ENCODE measurements at regions not wholly inside any gene's neighbourhood (a gene's known extent, or its start where the extent isn't known, plus 50 kb on each side); places are given as distances from the start of the nearest gene placed in this dataset.

DNA sequence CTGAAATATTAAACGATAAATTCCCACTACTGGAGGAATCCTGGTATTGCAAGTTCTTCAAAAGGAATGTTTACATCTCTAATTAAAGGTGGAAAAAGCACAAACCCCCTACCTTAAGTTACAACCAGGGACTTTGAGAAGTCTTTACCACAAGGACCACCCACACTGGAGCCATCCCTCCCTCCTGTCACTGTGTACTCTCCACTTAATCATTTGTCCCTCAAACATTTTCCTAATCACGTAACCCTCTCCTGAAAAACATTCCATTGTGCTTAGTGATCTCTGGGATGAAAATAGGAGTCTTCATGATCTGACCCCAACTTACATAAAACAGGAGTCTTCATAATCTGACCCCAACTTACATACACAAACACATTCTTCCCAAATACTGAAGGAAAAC is 85.7 kb downstream of the SUCLG1 start:
- TF ChIP-seq, protein P1, sequence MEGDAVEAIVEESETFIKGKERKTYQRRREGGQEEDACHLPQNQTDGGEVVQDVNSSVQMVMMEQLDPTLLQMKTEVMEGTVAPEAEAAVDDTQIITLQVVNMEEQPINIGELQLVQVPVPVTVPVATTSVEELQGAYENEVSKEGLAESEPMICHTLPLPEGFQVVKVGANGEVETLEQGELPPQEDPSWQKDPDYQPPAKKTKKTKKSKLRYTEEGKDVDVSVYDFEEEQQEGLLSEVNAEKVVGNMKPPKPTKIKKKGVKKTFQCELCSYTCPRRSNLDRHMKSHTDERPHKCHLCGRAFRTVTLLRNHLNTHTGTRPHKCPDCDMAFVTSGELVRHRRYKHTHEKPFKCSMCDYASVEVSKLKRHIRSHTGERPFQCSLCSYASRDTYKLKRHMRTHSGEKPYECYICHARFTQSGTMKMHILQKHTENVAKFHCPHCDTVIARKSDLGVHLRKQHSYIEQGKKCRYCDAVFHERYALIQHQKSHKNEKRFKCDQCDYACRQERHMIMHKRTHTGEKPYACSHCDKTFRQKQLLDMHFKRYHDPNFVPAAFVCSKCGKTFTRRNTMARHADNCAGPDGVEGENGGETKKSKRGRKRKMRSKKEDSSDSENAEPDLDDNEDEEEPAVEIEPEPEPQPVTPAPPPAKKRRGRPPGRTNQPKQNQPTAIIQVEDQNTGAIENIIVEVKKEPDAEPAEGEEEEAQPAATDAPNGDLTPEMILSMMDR (IDR thresholded peaks at IDR 0.05; ENCODE audit: extremely low read depth, insufficient read depth, missing control alignments), result no peak
- in situ Hi-C loops (cut with MboI; ENCODE audit: low pct_unique_long_range_greater_than_20kb, low sequenced_read_pairs, unreplicated experiment), result no loop called here
- DNase-seq (ENCODE audit: low spot score), result no peak

DNA sequence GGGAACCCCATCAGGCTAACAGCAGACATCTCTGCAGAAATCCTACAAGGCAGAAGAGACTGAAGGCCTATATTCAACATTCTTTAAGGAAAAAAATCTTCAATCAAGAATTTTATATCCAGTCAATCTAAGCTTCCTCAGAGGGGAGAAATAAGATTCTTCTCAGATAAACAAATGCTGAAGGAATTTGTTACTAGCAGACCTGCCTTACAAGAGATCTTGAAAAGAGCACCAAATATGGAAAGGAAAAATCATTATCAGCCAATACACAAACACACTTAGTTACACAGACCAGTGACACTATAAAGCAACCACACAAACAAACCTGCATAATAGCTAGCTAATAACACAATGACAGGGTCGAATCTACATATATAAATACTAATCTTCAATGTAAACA is 96.5 kb downstream of the SUCLG1 start:
- TF ChIP-seq, protein P1 (IDR thresholded peaks at IDR 0.05; ENCODE audit: extremely low read depth, insufficient read depth, missing control alignments), result no peak
- in situ Hi-C loops (cut with MboI; ENCODE audit: low pct_unique_long_range_greater_than_20kb, low sequenced_read_pairs, unreplicated experiment), result no loop called here
- no peak for DNase-seq (ENCODE audit: low spot score)

DNA sequence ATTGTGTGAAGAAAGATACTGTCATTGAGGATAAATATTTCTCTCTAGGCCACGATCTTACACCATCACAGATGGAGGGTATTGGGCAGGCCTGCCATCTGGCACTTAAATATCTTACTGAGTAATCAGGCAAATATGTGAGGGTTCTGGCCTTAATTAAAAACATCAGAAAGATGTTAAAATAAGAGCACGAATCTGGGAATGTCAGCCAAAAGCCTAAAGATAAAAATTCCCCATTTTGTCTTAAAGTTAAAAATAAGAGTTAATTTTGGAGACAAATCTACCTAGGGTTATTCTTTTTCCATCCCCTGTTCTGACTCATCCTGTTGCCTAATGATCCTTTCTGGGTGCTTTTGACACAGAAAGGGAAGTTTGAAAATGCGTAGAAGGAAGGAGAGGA is 121.0 kb downstream of the SUCLG1 start:
- in situ Hi-C loops (cut with MboI; ENCODE audit: low pct_unique_long_range_greater_than_20kb, low sequenced_read_pairs, unreplicated experiment), result no loop called here
- TF ChIP-seq, protein P1 (IDR thresholded peaks at IDR 0.05; ENCODE audit: extremely low read depth, insufficient read depth, missing control alignments), result no peak
- no peak for DNase-seq (ENCODE audit: low spot score)

DNA sequence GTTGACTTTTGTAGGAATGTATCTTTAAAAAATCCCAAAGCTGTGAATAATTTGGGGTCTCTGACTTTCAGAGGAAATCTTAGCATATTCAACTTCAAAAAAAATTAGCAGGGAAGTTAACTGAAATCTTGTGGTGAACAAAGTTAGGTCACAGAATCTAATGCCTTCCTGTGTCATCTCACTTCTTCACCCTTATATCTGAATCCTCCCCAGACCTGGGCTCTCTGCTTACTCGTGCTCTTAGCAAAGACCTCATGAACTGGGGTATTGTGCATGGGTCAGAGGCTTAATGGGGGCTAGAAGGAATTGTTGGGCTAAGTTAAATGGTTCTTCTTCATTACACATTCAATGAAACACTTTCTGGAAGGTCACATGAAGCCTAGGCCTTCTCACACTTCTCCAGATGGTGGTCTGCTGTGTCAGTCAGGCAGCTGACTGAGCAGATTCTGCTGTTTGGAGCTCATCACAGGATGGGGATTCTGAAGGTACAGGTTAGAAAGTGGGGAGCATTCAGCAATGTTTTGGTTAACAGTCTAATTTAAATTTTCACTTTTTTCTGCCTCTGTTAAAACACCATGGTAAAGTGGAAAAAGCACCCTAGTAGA is 131.3 kb downstream of the SUCLG1 start:
- in situ Hi-C loops (cut with MboI; ENCODE audit: low pct_unique_long_range_greater_than_20kb, low sequenced_read_pairs, unreplicated experiment), result no loop called here
- TF ChIP-seq, protein P1 (IDR thresholded peaks at IDR 0.05; ENCODE audit: extremely low read depth, insufficient read depth, missing control alignments), result no peak
- DNase-seq (ENCODE audit: low spot score), result no peak

DNA sequence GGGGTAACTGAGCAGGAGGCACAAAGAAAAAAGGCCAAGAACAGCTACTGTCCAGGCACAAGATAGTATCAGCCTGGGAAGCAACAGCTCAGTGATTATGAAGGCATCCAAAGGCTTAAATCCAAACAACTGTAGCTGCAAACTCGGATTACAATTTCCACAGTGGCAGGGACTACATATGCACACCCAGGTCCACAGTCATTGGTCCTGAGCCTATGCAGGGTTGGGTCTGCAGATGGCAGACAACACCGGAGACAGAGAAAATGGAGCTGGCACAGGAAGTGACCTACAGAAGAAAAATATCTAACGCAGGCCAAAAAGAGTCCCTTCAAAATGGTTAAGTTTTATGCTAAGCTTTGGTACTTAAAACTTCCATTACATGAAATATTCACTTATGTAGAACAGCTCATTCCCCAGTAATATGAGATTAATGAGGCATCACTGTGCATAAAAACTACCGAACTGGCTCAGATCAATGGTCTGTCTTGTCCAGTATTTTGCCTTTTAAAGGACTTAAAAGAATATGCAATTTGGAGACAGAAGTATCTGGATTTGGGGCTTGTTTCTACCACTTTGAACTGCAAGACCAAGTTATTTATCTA is 132.1 kb downstream of the SUCLG1 start:
- TF ChIP-seq, protein P1 (IDR thresholded peaks at IDR 0.05; ENCODE audit: extremely low read depth, insufficient read depth, missing control alignments), result no peak
- DNase-seq (ENCODE audit: low spot score), result no peak
- in situ Hi-C loops (cut with MboI; ENCODE audit: low pct_unique_long_range_greater_than_20kb, low sequenced_read_pairs, unreplicated experiment), result no loop called here

DNA sequence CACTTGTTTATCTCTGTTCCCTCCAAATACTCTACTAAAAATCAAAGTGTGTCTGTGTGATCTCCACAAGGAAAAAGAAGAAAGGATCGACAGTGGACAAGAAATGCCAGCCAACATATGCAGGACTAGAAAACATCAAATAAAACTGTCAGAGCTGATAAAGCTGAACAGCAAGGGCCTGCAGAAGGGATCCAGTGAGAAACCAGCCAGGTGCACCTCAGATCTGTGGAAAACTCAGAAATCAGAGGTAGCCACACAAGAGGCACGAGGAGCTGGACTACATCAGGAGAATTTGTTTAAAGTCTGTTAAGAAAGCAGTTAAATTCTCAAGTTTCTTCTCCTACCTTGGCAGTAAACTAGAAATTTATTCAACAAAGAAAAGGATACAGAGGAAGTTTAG is 135.2 kb downstream of the SUCLG1 start:
- in situ Hi-C loops (cut with MboI; ENCODE audit: low pct_unique_long_range_greater_than_20kb, low sequenced_read_pairs, unreplicated experiment), result loop anchor here (25.0 kb wide), 1 partner anchor 312 kb away; no protein-coding TSS in a partner anchor
- no peak for DNase-seq (ENCODE audit: low spot score)
- TF ChIP-seq, protein P1 (IDR thresholded peaks at IDR 0.05; ENCODE audit: extremely low read depth, insufficient read depth, missing control alignments), result no peak

All from GM13977 (cell line).